ENCODE measurements at regions not wholly inside any gene's neighbourhood (a gene's known extent, or its start where the extent isn't known, plus 50 kb on each side); places are given as distances from the start of the nearest gene placed in this dataset.

DNA sequence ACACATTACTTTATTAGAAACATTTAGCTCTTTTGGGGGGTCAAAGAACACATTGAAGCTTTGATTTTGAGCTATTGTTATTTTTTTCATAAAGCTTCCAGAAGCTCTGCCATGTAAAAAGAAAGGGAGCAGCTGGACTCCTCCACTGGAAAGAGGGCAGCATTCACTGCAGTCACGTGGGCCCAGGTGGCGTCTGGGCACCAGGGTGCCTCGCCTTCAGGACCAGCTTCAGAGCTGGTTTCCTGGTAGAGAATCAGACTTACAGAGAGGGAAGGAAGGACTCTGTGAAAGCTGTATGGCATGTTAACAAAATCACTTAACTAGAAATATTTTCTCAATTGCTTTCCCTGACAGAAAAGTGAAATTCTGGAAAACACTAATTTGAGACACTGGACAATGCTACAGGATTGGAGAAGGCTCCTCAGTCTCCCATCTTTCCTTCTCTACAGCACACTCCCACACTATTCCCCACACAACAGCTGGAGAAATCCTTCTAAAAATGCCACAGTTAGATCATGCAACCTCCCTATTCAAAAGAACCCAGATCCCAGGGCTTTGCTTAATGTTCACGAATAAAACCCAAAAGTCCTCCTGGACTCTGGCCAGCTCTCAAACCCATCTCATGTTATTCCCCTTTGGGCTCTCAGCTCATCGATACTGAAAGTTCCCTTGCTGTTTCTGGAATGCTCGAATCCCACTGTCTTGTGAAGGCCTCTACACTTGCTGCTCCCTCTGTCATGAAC is 83.2 kb downstream of the NFKBIZ start:
- Histone ChIP-seq H3K9me1 (replicated peaks; ENCODE audit: control insufficient read depth, extremely low read depth, insufficient read depth, low read length) (no peaks in the 10 kb centered on the region), H3K4me2 (ENCODE audit: insufficient read depth, low read length) (no peak overlapping the region), H3K9ac (replicated peaks; ENCODE audit: extremely low read depth, insufficient read depth, low read length) (no peak overlapping the region), H3K4me1 (ENCODE audit: control insufficient read depth, extremely low read depth, insufficient read depth, low read length) (peaks cover 13% of the 10 kb centered on the region), H3K27me3 (ENCODE audit: control insufficient read depth in 2 of 2, insufficient read depth in 2 of 2, low read length in 2 of 2) (no peaks in the 10 kb centered on the region), H3K9me3 (replicated peaks; ENCODE audit: control insufficient read depth, insufficient read depth, low read length) (no peaks in the 10 kb centered on the region), H3K4me3 (replicated peaks in 1 of 3; ENCODE audit: insufficient read depth in 1 of 3, low read depth in 1 of 3, low read length in 3 of 3) (no peak overlapping the region), H4K20me1 (replicated peaks; ENCODE audit: control insufficient read depth, extremely low read depth, insufficient read depth, low read length) (no peaks in the 10 kb centered on the region), H3K27ac (ENCODE audit: insufficient read depth, low read depth, low read length) (no peak overlapping the region), H3K79me2 (ENCODE audit: control insufficient read depth, insufficient read depth, low read length) (no peaks in the 10 kb centered on the region), H3K36me3 (ENCODE audit: control insufficient read depth in 2 of 2, extremely low read depth in 1 of 2, insufficient read depth in 2 of 2, low read length in 2 of 2) (no peaks in the 10 kb centered on the region), H2AFZ (ENCODE audit: low read depth, low read length) (no peak overlapping the region)
- dilution Hi-C loops (cut with MboI; ENCODE audit: extremely low pct_ligation_motif_present, low sequenced_read_pairs) (no loop called here), intact Hi-C loops (cut with micrococcal nuclease) (no loop called here)
- no TSS peak for BruUV-seq (replicated peaks)
- ChIA-PET POLR2A (no interaction called here), CTCF (interaction anchor here (0.8 kb wide), 1 partner anchor 293 kb away, joined by 3 read pairs; no protein-coding TSS in a partner anchor)
- FAIRE-seq = no peak
- TF ChIP-seq JUN (IDR thresholded peaks at IDR 0.05; ENCODE audit: borderline replicate concordance, insufficient read depth, insufficient read length, low read depth) (no peak), FOS (IDR thresholded peaks at IDR 0.05; ENCODE audit: borderline replicate concordance, insufficient read depth, low read length) (no peak), MYC (IDR thresholded peaks at IDR 0.05; ENCODE audit: low read depth, low read length) (no peak), POLR2AphosphoS5 (IDR thresholded peaks at IDR 0.05; ENCODE audit: insufficient read depth, low read depth, low read length) (no peak), EZH2 (IDR thresholded peaks at IDR 0.05; ENCODE audit: borderline replicate concordance, low read depth, low read length, severe bottlenecking) (no peak), POLR2A (IDR thresholded peaks at IDR 0.05; ENCODE audit: low read depth, low read length) (no peak), GATA2 (IDR thresholded peaks at IDR 0.05; ENCODE audit: insufficient read depth, insufficient read length, low read depth, low read length) (no peak)
- TF ChIP-seq, protein P1, sequence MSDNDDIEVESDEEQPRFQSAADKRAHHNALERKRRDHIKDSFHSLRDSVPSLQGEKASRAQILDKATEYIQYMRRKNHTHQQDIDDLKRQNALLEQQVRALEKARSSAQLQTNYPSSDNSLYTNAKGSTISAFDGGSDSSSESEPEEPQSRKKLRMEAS (IDR thresholded peaks at IDR 0.05; ENCODE audit: insufficient read depth, insufficient read length) = no peak
- TF ChIP-seq, protein P2, sequence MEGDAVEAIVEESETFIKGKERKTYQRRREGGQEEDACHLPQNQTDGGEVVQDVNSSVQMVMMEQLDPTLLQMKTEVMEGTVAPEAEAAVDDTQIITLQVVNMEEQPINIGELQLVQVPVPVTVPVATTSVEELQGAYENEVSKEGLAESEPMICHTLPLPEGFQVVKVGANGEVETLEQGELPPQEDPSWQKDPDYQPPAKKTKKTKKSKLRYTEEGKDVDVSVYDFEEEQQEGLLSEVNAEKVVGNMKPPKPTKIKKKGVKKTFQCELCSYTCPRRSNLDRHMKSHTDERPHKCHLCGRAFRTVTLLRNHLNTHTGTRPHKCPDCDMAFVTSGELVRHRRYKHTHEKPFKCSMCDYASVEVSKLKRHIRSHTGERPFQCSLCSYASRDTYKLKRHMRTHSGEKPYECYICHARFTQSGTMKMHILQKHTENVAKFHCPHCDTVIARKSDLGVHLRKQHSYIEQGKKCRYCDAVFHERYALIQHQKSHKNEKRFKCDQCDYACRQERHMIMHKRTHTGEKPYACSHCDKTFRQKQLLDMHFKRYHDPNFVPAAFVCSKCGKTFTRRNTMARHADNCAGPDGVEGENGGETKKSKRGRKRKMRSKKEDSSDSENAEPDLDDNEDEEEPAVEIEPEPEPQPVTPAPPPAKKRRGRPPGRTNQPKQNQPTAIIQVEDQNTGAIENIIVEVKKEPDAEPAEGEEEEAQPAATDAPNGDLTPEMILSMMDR (IDR thresholded peaks at IDR 0.05; ENCODE audit: extremely low read depth in 1 of 2, insufficient read depth in 1 of 2, low read depth in 1 of 2, low read length in 2 of 2) = no peak
- DNase-seq (ENCODE audit: low read depth, low spot score) = no peak
